HPDE6-E6E7 (cell line): ENCODE measurements at regions not wholly inside any gene's neighbourhood (a gene's known extent, or its start where the extent isn't known, plus 50 kb on each side); places are given as distances from the start of the nearest gene placed in this dataset.
"Not testable (repeated sequence)": the region's sequence is repeated elsewhere in the genome, so short reads cannot be mapped to it uniquely, and the experiment has no call there.

ENCODE experiments used
- DNase-seq: peaks from one replicate; pipeline ENCODE4 v3.0.0; 2011; ENCODE audit warnings: missing footprints; ENCODE audit errors: extremely low spot score

- DNase-seq, result no peak
Observed at GRCh38 chr1:233722212-233722979, 108.5 kb downstream of the KCNK1 start.

DNA sequence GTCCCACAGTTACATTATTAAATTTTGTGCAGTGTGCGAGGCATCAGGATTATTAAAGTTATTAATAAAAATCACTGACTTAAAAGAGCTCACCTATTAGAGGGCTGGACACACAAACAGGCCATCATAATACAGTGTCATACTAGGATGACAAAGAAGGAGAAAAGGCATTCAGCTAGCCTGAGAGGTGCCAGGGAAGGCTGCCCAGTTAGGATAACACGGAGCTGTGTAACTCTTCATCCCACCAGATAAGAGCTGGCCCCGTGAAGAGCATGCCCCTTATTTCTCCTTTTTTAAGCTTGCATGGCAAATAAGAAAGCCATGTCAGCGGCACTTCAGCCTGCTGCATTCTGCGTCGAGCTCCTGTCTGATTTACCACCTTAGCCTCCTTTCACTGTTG lies 109.5 kb downstream of the KCNK1 start:
- no peak for DNase-seq

DNA sequence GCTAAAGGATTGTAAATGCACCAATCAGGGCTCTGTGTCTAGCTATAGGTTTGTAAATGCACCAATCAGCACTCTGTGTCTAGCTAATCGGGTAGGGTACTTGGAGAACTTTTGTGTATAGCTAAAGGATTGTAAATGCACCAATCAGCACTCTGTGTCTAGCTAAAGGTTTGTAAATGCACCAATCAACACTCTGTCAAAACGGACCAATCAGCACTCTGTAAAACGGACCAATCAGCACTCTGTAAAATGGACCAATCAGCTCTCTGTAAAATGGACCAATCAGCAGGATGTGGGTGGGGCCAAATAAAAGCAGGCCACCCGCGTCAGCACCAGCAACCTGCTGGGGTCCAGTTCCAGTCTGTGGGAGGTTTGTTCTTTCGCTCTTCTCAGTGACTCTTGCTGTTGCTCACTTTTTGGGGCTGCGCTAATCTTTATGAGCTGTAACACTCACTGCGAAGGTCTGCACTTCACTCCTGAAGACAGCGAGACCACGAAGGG lies 110.3 kb downstream of the KCNK1 start:
- not testable (repeated sequence) for DNase-seq

DNA sequence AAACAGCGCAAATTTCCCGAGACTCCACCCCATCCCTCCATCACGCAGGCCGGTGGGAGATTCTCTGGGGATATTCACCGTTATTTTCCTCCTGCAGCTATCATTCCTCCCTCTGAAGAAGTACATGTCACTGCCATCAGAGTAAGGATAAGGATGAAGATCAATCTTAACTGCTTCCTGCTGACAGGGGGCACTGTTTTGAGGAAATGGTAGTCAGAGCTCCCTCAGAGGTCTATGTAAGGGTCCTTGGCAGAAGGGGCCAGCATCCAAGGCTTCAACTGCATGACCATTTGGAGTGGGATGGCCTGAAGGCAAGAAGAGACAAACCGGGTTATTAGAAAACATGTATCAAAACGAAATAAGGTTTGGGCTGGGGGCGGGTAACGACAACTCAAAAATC lies 111.5 kb downstream of the KCNK1 start:
- no peak for DNase-seq

DNA sequence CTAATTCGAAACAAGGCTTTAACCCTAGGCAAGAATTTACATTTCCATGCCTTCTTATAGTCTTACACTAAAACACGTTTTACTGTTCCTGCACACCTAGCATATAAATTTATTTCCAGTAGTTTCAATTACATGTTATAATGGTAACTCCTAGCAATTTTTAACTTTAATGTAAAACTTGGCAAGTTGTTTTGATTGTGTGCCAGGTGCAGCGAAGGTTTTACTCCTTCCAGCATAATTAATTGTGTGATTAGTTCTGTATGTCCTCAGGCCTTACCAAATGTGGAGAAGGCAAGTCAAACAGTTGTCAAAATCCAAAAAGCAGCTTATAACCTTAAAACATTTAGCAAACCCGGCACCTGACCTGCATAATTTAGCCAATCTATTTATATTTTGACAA lies 114.8 kb downstream of the KCNK1 start:
- no peak for DNase-seq

DNA sequence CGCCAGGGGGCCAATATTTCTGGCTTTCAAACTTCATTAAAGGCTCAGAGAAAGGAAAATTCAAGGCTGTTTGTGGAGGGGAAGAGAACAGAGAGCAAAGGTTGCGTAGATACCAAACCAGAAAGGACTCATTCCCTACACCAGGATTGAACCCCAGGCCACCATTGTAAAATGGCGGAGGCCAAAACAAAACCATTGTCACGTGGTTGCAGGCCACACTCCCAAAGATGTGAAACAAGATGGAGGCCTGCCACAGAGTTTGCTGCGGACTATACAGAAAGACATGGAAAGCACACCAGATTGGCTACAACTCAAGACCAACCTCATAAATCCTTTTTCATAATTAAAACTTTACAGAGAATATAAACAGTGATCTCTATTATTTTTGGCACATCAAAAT lies 116.5 kb downstream of the KCNK1 start:
- no peak for DNase-seq

DNA sequence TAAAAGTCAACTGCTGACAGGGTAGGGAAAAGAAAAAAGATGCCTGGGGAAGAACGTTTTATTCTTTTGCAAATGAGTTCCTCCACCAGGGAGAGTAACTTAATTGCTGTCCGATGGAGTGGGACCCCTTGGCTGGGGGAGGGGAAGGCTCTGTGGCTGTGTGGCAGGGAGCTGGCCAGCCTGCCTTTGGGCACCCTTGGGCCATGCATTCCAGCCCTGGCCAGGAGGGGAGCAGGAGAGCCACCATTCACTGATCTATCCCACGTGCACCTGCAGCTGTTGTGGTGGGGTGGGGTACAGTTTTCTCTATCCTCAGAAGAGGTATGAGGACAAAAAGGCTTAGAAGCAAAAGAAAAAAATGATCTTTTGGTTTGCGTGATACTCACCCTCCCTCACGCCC lies 116.9 kb downstream of the KCNK1 start:
- no peak for DNase-seq

GRCh38 chr1:233732206-233732605 lies 118.3 kb downstream of the KCNK1 start:
- DNase-seq, result no peak

- DNase-seq, result no peak
Observed at GRCh38 chr1:233734456-233734855, 120.5 kb downstream of the KCNK1 start.

DNA sequence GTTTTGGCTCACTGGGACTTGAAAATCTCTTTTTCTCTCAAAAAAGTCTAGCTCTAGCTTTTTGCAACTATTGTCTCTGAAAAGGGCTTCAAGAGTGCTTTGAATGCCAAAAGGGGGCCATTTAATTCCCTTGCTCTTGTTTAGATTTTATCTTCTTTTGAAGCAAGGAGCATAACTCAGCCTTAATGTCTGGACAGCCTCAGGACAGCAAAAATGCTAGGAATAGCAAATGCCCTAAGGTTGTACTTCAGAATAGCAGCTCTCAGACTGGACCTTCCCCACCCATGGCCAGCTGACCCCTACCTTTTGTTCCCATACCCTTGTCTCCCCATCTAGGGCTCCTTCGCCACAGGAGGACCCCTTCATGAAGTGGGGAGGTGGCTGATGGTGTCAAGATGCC lies 121.4 kb downstream of the KCNK1 start:
- no peak for DNase-seq

DNA sequence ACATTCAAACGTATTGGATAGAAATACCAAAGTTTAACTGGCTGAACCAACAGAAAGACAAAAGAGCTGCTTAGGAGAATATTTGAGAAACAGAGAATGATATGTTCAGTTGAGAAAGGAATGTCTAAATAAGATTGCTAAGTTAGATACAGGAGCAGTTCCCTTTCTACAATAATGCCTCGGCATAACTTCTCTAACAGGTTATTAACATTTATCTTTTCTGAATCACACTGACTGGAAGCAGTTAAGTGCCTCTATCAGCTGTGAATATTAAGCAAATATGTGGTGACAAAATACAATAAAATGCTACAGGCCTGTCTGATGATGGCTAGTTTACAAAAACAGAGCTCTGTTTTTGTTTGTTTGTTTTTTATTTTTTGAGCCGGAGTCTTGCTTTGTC lies 121.9 kb downstream of the KCNK1 start:
- no peak for DNase-seq

DNA sequence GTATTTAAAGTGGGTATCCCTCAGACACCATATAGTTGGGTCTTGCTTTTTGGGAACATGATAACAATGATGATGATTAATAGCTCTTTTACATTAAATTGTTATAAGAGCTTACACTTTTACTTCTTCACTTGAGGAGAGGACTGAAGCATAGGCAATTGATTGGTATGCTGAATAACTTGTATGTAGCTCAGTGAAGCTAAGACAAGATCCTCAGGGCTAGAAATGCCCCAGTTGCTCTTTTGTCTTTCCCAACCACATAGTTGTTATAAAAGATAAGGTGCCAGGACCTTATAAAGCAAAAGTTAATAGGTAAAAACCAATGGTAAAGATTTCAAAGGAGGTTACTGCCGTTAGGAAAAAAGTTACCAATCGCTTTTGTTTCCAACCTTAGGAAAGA lies 123.4 kb downstream of the KCNK1 start:
- no peak for DNase-seq

DNA sequence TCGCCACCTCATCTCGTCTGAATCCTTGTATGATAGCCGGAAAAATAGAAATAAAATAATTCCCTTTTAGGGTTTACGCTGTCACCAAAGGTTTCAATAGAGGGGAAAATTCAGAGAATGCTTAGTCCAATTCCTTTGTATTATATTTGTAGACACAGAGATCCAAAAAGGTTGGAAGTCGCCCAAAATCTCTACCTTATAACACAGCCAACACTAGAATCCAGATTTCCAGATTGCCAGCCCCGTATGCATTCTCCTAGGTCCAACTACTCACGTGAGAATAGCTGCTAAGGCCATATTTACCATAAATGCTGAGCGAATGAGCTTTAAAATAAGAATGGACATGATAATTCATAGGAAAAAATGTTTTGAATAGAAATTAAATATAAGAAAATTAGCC lies 124.5 kb downstream of the KCNK1 start:
- no peak for DNase-seq

GRCh38 chr1:233738850-233739249 lies 124.9 kb downstream of the KCNK1 start:
- no peak for DNase-seq

DNA sequence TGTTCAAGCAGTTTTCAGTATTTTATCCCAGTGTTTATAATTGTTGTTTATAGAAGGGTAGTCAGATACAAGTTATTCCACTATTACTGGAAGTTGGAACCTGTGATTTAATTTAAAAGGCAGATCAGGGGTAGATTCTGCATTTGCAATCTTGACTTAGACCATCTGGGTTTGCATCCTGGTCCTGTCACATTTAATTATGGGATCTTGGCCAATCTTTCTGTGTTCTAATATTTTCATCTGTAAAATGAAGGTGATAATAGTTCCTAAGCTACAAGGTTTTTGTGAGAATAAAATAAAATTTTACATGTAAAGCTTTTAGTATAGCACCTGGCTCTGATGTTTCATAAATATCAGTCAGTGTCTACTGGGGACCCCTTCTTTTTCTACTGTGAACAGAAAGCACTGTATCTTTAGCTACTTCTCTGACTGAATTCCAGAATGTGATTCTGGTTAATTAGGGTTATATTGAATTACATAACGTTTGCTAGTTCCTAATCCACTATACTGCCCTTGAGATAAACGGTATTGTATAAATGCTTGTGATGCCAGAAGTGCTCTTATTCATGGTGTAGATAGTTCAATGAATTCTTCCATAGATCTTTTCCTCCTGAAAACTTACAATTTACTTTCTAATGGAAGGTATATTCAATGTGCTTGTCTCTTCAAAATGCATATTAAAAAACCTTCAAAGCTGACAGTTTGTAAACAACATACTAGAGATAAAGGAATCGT lies 131.0 kb downstream of the KCNK1 start:
- DNase-seq, result no peak

DNA sequence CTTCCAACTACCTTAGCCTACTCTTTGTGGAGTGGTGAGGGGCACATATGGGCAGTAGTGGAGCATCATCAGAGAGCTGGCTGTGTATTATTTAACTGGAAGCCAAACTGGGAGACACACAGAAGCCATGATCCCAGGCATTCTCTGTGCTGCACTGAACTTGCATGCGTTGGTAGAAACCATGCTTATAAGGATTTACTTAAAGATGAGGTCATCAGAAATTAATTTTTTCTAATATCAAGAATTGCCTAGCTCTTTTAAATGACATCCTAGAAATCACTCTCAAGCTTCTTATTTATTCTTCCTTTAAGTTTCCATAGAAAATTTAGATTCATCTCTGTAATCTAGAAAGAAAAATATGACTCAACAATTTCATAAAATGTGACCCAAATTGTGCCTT lies 136.2 kb downstream of the KCNK1 start:
- DNase-seq, result no peak

GRCh38 chr1:233759665-233760064 lies 144.8 kb upstream of the SLC35F3 start:
- DNase-seq, result no peak

DNA sequence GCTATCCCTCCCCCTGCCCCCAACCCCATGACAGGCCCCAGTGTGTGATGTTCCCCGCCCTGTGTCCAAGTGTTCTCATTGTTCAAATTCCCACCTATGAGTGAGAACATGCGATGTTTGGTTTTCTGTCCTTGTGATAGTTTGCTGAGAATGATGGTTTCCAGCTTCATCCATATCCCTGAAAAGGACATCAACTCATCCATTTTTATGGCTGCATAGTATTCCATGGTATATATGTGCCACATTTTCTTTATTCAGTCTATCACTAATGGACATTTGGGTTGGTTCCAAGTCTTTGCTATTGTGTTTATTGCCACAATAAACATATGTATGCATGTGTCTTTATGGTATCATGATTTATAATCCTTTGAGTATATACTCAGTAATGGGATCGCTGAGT lies 140.2 kb upstream of the SLC35F3 start:
- DNase-seq, result not testable (repeated sequence)

DNA sequence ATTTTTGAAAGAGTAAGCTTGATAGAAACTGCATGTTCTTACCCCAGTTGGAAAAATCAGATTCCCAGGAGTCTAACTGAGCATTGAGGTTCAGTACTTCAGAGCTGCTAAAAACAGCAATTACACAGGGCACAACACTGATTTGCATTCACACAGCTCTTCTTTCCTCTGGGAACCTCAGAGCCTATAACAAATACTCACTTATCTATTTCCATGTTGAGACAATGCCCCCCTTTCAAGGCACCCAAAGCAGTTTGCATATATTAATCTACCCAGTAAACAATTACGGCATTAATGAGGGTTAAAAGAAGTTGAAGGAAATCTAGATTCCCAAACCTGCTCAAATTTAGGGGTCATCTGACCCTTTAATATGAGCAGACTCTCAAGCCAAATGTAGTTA lies 126.9 kb upstream of the SLC35F3 start:
- DNase-seq, result no peak

- DNase-seq, result no peak
Observed at GRCh38 chr1:233780049-233780448, 124.4 kb upstream of the SLC35F3 start.

DNA sequence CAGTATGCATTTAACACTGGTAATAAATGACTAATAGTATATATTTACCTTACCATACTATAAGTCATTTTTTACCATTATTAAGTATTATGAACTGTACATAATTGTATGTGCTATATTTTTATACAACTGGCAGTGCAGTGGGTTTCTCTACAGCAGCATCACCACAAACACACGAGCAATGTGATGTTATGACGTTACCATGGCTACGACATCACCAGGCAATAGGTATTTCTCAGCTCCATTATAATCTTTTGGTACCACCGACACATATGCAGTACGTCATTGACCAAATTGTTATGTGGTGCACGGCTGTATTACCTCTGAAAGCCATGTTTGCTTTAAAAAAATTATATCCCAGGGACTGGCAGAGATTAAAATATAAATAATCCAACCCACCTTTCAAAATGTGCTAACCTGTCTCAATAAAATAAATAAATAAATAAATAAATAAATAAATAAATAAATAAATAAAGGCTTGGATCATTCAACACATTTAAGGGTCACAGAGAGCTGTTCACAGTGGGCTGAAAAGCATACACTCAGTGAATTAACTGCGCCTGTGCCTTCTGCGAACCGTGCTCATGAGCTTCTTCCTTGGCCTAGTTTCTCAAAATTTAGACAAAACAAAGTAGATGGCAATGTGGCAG lies 121.4 kb upstream of the SLC35F3 start:
- no peak for DNase-seq

GRCh38 chr1:233787599-233787998 lies 116.9 kb upstream of the SLC35F3 start:
- DNase-seq, result no peak

DNA sequence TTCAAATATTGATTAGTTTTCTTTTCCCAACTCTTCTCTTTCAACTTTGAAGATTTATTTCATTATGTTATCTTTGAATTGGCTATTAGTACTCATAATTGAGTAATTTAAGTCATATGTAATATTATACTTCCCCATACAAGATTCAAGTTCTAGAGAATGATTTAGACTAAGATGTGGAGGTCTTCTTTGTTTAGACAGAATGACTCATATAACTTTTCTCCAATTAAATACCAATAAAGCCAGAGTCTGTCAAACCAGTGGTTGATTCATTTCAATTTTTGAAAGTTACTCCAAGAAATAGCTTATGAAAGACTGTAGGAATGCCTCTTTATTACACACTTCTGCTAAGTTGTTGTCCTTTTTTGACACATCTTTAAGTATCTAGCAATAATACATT lies 115.8 kb upstream of the SLC35F3 start:
- DNase-seq, result no peak
